ENCODE measurements at regions not wholly inside any gene's neighbourhood (a gene's known extent, or its start where the extent isn't known, plus 50 kb on each side); places are given as distances from the start of the nearest gene placed in this dataset.
"Not testable (repeated sequence)": the region's sequence is repeated elsewhere in the genome, so short reads cannot be mapped to it uniquely, and the experiment has no call there.

GRCh38 chr20:60186412-60186811, 228.2 kb downstream of the CDH26 start:
- TF ChIP-seq, protein P1, sequence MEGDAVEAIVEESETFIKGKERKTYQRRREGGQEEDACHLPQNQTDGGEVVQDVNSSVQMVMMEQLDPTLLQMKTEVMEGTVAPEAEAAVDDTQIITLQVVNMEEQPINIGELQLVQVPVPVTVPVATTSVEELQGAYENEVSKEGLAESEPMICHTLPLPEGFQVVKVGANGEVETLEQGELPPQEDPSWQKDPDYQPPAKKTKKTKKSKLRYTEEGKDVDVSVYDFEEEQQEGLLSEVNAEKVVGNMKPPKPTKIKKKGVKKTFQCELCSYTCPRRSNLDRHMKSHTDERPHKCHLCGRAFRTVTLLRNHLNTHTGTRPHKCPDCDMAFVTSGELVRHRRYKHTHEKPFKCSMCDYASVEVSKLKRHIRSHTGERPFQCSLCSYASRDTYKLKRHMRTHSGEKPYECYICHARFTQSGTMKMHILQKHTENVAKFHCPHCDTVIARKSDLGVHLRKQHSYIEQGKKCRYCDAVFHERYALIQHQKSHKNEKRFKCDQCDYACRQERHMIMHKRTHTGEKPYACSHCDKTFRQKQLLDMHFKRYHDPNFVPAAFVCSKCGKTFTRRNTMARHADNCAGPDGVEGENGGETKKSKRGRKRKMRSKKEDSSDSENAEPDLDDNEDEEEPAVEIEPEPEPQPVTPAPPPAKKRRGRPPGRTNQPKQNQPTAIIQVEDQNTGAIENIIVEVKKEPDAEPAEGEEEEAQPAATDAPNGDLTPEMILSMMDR (IDR thresholded peaks at IDR 0.05; ENCODE audit: low read depth, low read length): no peak
- H3K4me3 ChIP-seq (ENCODE audit: low read depth, low read length): no peak overlapping the region

- H3K4me3 ChIP-seq (ENCODE audit: low read depth, low read length): no peak overlapping the region
- TF ChIP-seq, protein P1 (IDR thresholded peaks at IDR 0.05; ENCODE audit: low read depth, low read length): no peak
Measured at GRCh38 chr20:60187683-60188082, 229.5 kb downstream of the CDH26 start.

DNA sequence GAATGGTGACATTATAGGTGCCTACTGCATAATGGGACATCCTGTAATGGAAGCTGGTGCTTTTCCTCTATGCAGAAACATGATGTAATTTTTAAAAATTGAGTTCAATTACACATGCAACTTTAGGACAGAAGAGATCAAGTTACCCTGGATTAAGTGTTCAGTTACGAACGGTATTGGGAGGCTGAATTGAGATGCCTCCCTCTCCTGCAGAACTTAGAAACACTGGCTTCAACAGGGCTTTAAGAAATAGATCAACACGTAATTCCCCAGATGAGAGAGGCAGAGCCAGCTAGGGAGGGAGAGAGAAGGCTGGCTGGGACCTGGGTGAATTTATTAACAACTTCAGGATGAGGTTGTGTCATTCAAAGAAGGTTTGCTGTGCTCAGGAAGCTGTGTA, 232.8 kb downstream of the CDH26 start:
- no peak overlapping the region for H3K4me3 ChIP-seq (ENCODE audit: low read depth, low read length)
- TF ChIP-seq, protein P1 (IDR thresholded peaks at IDR 0.05; ENCODE audit: low read depth, low read length): no peak

- TF ChIP-seq, protein P1 (IDR thresholded peaks at IDR 0.05; ENCODE audit: low read depth, low read length): no peak
Measured at GRCh38 chr20:60192326-60192725, 234.1 kb downstream of the CDH26 start.

GRCh38 chr20:60199132-60199531, 240.9 kb downstream of the CDH26 start:
- not testable (repeated sequence) for H3K4me3 ChIP-seq (ENCODE audit: low read depth, low read length)

More at GRCh38 chr20:60192326-60192725, 234.1 kb downstream of the CDH26 start:
- H3K4me3 ChIP-seq (ENCODE audit: low read depth, low read length): no peak overlapping the region

DNA sequence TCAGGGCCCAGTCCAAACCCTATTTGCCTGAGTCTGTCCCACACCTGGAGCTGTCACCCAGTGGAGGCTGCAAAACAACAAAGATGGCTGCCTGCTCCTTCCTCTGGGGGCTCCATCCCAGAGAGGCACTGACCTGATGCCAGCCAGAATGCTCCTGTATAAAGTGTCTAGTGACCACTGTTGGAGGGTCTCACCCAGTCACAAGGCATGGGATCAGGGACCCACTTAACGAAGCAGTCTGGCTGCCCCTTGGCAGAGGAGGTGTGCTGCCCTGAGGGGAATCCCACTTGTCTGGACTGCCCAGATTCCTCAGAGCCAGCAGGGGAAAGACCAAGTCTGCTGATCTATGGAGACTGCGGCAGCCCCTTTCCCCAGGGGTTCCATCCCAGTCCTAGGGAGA, 241.6 kb downstream of the CDH26 start:
- TF ChIP-seq, protein P1 (IDR thresholded peaks at IDR 0.05; ENCODE audit: low read depth, low read length): no peak
- H3K4me3 ChIP-seq (ENCODE audit: low read depth, low read length): no peak overlapping the region

DNA sequence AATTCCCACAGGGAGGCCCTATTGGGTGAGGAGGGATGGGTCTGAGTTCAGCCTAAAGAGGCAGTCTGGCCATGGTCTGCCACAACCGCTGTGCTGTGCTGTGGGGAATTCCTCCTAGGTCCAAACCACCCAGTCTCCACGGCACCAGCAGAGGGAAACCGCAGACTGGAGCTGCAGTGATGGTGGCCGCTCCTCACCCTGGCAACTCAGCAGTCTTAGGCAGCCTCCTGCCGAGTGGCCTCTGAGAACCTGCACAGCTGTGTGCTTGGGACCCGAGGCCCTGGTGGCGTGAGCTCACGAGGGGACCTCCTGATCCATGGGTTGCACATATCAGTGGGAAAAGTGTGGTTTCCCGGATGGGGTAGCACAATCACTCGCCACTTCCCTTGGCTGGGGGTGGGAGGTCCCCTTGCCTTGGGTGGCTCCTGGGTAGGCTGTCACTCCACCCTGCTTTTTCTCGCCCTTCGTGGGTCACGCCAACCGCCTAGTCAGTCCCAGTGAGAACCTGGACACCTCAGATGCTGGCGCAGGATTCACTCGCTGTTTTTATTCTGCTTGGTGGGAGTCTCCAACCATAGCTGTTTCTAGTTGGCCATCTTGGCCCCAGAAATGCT, 242.2 kb downstream of the CDH26 start:
- H3K4me3 ChIP-seq (ENCODE audit: low read depth, low read length): no peak overlapping the region
- TF ChIP-seq, protein P1 (IDR thresholded peaks at IDR 0.05; ENCODE audit: low read depth, low read length): no peak
